PC-9 (cell line): ENCODE measurements at regions not wholly inside any gene's neighbourhood (a gene's known extent, or its start where the extent isn't known, plus 50 kb on each side); places are given as distances from the start of the nearest gene placed in this dataset.

ENCODE experiments used
- EZH2 ChIP-seq: fragments of 200-600 bp; sonication (generic); IDR thresholded peaks from 2 replicates; pipeline ENCODE4 v1.8.0; 2017; ENCODE audit warnings: antibody characterized with exemption, low read depth
- TF ChIP-seq, protein P1 (sequence below): fragments of 200-600 bp; sonication (generic); conservative IDR thresholded peaks from 2 replicates; pipeline ENCODE4 v1.6.1; 2017; ENCODE audit warnings: mixed run types, antibody characterized with exemption, mild to moderate bottlenecking, moderate library complexity

DNA sequence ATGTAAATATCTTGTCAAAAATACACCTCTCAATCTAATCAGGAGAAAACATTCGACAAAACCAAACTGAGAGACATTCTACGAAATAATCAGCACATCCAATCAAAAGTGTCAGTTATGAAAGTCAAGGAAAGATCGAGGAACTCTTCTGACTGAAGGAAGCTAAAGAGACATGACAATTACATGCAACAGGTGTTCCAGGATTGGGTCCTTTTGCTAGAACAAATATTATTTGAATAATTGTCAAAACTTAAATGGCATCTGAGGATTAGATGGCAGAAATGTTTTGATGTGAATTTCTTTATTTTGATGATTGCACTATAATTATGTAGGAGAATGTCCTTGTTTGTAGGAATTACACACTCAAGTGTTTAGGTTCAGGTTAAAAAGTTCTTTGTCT is 124.1 kb upstream of the HES1 start:
- TF ChIP-seq, protein P1, sequence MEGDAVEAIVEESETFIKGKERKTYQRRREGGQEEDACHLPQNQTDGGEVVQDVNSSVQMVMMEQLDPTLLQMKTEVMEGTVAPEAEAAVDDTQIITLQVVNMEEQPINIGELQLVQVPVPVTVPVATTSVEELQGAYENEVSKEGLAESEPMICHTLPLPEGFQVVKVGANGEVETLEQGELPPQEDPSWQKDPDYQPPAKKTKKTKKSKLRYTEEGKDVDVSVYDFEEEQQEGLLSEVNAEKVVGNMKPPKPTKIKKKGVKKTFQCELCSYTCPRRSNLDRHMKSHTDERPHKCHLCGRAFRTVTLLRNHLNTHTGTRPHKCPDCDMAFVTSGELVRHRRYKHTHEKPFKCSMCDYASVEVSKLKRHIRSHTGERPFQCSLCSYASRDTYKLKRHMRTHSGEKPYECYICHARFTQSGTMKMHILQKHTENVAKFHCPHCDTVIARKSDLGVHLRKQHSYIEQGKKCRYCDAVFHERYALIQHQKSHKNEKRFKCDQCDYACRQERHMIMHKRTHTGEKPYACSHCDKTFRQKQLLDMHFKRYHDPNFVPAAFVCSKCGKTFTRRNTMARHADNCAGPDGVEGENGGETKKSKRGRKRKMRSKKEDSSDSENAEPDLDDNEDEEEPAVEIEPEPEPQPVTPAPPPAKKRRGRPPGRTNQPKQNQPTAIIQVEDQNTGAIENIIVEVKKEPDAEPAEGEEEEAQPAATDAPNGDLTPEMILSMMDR = no peak
- TF ChIP-seq EZH2 = no peak
